ENCODE measurements at regions not wholly inside any gene's neighbourhood (a gene's known extent, or its start where the extent isn't known, plus 50 kb on each side); places are given as distances from the start of the nearest gene placed in this dataset.
A peak's percentile ranks its signal among the peaks of the same experiment; 100 is the strongest.

- no peak for DNase-seq
Measured at GRCh38 chr16:82350560-82350959, 180.5 kb upstream of the MPHOSPH6 start.

- no peak for DNase-seq
Measured at GRCh38 chr16:82345318-82345717, 175.3 kb upstream of the MPHOSPH6 start.

DNA sequence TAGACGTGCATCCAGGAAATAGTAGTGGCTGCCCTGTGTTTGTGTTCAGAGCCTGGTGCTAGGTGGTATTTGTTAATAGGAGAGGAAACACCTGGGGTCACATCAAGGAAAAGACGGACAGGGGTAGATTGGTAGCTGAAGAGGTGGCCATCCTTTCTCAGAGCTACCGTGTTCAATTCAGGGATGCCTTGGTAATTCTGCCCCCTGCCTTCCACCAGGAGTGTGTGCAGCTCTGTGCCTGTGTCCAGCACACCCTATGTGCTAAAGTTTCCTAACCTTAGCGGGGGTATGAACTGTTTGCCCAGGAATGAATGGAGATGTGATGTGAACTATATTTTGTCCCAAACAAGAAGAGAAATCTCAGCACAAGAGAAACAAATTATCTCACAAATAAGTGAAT lies 174.1 kb upstream of the MPHOSPH6 start:
- DNase-seq, result peak; percentile 9

DNA sequence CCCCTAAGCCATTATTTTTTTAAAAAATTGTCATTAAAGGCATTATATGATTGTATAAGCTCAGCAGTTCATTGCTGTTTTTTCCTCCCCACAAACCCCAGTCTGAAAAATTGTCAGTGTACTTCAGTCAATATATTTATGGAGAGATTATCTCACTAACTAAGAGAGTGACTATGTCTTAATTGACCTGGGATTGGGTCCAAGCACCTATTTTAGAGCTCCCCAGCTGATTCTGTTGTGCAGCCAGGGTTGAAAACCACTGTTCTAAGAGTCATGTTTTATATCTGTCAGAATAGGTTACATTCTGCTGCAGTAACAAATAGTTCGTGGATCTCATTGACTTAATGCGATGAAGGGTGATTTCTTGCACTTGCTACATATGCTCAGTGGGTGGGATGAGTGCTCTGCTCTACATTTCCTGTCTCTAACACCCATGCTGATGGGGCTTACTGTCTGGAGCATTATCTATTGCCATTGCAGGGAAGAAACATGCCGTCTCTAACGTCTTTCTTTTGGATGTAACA lies 171.2 kb upstream of the MPHOSPH6 start:
- DNase-seq, result no peak

GRCh38 chr16:82340531-82340930 lies 170.5 kb upstream of the MPHOSPH6 start:
- DNase-seq, result no peak

DNA sequence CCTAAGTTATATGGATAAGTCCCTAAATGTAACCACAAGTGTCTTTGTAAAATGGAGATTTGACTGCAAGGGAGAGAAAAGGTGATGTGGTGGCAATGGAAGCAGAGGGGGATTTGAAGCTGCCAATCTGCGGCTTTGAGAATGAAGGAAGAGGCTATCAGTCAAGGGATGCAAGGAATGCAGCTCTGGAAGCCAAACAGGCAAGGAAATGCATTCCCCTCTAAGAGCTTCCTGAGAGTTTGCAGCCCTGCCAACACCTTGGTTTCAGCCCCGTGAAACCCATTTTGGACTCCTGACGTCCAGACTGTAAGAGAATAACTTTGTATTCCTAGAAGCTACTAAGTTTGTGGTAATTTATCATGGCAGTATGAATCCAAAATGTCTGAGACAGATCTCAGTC lies 167.3 kb upstream of the MPHOSPH6 start:
- DNase-seq, result no peak

DNA sequence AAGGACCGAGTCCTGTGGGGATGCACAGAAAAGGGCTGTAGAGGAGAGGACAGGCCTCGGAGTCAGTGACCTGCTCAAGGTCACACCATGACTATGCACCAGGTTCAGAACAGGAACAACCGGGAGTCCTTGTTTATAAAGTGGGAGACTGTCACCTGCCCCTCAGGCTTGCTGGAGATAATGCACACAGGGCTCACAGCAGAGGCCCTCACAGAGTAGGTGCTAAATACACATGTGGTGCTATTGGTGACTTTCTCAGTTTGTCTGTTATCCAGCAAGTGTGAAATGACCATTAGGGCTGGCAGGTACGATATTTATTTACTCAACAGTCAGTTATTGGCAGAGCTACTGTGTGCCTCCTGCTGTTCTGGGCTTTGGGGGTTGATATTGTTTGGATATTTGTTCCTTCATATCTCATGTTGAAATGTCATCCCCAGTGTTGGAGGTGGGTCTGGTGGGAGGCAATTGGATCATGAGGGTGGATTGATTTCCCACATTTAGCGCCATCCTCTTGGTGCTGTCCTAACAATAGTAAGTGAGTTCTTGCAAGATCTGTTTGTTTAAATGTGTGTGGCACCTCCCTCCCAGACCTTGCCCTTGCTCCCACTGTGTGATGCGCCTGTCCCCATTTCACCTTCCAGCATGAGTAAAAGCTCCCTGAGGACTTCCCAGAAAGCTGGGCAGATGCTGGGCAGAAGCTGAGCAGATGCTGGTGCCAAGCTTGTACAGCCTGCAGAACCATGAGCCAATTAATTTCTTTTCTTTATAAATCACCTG lies 162.1 kb upstream of the MPHOSPH6 start:
- no peak for DNase-seq

GRCh38 chr16:82331397-82331796 lies 161.4 kb upstream of the MPHOSPH6 start:
- DNase-seq, result peak; percentile 43

DNA sequence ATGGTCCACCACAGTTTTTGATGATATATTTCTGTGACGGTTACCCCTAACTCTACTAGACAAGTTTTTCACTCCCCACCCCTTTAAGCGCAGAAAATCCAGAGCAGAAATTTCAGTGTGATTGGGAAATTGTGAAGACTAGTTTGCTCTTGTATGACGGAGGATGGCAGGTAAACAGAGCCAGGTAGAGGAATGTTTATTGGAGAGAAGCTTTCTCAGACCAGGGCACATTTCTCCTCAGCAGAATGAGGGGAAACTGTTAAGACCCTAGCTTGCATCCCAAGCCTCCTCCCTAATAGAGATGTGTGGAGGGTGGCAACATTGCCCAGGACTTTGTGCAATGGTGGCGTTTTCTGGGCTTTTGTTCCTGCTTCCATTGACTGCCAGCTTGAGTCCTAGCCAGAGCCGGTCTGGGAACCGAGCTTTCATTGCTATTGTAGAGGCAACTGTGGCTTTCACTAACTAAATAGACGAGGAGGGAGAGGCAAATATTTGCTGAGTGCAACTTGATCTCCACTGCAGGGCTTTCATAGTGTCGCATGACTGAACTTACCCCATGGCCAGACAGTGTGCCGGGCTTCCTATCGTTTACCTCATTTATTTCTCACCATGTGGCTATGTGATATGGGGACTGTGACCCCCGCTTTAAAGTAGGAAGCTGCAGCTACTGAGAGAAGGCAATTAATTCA lies 159.6 kb upstream of the MPHOSPH6 start:
- DNase-seq, result no peak

GRCh38 chr16:82328881-82329469 lies 159.0 kb upstream of the MPHOSPH6 start:
- DNase-seq, result no peak

DNA sequence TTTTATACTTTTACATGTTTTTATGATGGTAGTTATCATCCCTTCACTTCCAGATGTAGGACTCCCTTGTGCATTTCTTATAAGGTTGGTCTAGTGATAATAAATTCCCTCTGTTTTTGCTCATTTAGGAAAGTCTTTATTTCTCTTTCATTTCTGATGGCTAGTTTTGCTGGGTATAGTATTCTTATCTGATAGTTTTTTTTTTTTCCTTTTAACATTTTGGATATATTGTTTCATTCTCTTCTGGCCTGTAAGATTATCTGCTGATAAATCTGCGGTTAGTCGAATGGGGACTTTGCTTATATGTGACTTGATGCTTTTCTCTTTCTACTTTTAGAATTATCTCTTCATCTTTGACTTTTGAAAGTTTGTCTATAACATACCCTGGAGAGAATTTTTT lies 153.1 kb upstream of the MPHOSPH6 start:
- DNase-seq, result no peak

DNA sequence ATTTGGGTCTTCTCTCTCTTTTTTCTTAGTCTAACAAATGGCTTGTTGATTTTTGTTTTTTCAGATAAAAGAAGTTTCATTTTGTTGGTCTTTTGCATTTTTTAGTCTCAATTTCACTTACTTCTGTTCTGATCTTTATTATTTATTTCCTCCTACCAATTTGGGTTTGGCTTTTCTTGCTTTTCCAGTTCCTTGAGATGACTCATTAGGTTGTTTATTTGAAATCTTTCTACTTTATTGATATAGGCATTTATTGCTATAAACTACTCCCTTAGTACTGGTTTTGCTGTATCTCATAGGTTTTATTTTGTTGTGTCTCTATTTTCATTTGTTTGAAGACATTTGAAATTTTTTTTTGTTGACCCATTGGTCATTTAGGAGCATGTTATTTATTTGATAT lies 152.2 kb upstream of the MPHOSPH6 start:
- DNase-seq, result no peak

DNA sequence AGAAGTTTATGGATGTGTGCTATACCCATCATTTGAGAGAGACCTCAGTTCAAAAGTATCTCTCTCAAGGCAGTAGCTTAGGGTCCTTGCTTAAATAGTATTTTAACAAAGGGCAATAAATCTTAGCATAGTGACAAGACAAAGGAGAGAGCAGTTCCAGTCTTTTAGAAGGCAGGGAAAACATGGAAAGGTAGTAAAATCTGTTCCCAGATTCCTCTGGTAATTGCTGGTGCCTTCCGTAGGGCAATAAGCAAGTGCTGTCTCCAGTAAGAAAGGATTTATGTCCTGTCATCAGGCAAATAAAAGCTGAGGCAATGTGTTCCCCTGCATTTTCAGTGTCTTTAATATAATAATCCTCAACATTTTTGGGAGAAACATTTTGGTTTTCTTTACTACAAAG lies 149.0 kb upstream of the MPHOSPH6 start:
- DNase-seq, result no peak

DNA sequence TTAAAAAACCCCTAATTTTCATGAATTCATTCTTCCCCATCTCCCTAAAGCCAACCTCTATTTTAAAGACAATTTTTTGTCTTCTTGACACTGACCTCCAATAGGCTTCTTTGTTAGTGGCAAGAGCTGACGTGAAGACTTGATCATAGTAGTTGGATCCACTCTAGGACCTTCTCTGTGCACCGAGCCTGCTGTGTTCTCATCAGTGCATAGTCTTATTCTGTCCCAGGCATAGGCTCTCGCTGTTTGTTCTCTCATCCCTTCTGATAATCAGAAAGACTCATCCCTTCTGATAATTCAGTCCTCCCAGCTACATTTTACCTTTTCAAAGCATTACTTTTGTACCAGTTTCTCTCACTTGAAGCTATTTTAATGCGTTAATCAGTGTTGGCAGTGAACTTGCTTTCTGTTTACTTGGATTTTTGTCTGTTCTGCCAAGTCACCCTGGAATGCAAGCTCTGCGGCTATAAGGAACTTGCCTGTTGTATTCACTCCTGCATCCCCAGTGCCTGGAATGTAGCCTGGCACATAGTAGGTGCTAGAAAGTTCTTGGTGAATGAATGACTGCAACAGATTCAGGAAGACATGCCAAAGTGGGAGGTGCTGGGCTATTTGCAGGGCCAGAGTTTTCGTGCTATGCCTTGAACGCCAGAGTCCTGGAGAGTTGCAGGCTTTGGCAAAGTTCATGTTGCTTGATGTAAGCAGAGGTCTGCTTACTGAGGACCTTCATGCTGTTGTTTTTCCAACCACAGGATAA lies 147.6 kb upstream of the MPHOSPH6 start:
- DNase-seq, result no peak

GRCh38 chr16:82313754-82314153 lies 143.7 kb upstream of the MPHOSPH6 start:
- no peak for DNase-seq

DNA sequence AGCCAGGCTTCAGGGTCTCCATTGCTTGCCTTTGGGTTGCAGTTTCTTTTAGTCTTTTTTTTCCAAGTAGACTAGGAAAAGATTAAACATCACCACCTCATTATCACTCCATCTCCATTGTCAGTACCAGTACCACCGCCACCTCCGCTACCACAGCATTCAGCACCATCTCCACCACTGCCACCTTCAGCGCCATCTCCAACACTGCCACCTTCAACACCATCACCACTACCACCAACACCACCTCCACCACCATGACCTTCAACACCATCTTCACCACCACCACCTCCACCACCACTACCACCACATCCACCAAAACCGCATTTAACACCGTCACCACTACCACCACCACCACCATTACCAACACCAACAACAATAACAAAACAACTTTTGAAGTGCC lies 141.5 kb upstream of the MPHOSPH6 start:
- no peak for DNase-seq

GRCh38 chr16:82302042-82302727 lies 132.2 kb upstream of the MPHOSPH6 start:
- no peak for DNase-seq

GRCh38 chr16:82301146-82301755 lies 131.2 kb upstream of the MPHOSPH6 start:
- no peak for DNase-seq

- peak; percentile 12 for DNase-seq
Measured at GRCh38 chr16:82300374-82300951, 130.4 kb upstream of the MPHOSPH6 start.

GRCh38 chr16:82298472-82298871 lies 128.4 kb upstream of the MPHOSPH6 start:
- DNase-seq, result no peak

- DNase-seq, result no peak
Measured at GRCh38 chr16:82295290-82296201, 125.5 kb upstream of the MPHOSPH6 start.
